ENCODE measurements at regions not wholly inside any gene's neighbourhood (a gene's known extent, or its start where the extent isn't known, plus 50 kb on each side); places are given as distances from the start of the nearest gene placed in this dataset.

DNA sequence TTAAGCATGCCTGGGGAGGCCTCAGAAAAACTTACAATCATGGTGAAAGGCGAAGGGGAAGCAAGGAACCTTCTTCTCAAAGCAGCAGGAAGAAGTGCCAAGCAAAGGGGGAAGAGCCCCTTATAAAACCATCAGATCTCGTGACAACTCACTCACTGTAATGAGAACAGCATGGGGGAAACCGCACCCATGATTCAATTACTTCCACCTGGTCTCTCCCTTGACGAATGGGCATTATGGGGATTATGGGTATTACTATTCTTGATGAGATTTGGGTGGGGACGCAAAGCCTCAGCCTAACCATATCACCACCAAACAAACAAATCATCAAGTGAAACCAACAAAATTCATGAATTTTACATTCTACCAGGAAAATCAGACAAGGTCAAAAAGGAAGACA lies 76.7 kb upstream of the TAB3 start:
- TF ChIP-seq, protein P1, sequence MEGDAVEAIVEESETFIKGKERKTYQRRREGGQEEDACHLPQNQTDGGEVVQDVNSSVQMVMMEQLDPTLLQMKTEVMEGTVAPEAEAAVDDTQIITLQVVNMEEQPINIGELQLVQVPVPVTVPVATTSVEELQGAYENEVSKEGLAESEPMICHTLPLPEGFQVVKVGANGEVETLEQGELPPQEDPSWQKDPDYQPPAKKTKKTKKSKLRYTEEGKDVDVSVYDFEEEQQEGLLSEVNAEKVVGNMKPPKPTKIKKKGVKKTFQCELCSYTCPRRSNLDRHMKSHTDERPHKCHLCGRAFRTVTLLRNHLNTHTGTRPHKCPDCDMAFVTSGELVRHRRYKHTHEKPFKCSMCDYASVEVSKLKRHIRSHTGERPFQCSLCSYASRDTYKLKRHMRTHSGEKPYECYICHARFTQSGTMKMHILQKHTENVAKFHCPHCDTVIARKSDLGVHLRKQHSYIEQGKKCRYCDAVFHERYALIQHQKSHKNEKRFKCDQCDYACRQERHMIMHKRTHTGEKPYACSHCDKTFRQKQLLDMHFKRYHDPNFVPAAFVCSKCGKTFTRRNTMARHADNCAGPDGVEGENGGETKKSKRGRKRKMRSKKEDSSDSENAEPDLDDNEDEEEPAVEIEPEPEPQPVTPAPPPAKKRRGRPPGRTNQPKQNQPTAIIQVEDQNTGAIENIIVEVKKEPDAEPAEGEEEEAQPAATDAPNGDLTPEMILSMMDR (conservative IDR thresholded peaks at IDR 0.05 in 1 of 2, IDR thresholded peaks at IDR 0.05 in 1 of 2; ENCODE audit: low read depth in 1 of 2, low read length in 2 of 2), result no peak
- TF ChIP-seq EZH2 (IDR thresholded peaks at IDR 0.05; ENCODE audit: low read length, missing control alignments), result no peak
